ENCODE measurements at regions not wholly inside any gene's neighbourhood (a gene's known extent, or its start where the extent isn't known, plus 50 kb on each side); places are given as distances from the start of the nearest gene placed in this dataset.

DNA sequence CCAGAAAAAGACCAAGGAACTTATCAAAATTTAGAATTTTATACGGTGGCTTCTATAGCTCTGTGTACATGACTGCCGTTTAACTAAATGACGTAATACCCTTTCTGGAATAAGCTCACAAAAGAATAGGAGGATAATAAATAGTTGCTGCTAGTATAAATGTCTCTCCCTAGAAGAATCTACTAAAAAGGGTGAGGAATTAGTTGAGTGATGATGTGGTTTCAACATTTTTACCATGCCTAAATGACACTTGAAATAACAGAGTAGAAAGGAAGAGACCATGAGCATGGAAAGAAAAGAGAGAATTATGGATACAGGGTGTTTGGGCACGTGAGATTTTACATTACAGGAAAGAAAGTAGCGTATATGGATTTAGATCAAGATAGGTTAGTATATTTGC, 231.1 kb downstream of the ARAP2 start:
- no peak for ATAC-seq

More for the DNA sequence above, 231.1 kb downstream of the ARAP2 start:
- Histone ChIP-seq H2AFZ (ENCODE audit: low read length) (no peak overlapping the region), H3K4me2 (ENCODE audit: low read length) (no peak overlapping the region), H3K9me3 (ENCODE audit: low read length) (no peaks in the 10 kb centered on the region), H3K36me3 (ENCODE audit: low read depth, low read length) (no peaks in the 10 kb centered on the region), H3K79me2 (ENCODE audit: low read length) (no peaks in the 10 kb centered on the region), H3K27ac (ENCODE audit: low read length) (no peak overlapping the region), H3K27me3 (ENCODE audit: low read length) (no peaks in the 10 kb centered on the region), H4K20me1 (ENCODE audit: low read length) (no peaks in the 10 kb centered on the region), H3K4me3 (ENCODE audit: low read length) (no peak overlapping the region), H3K9ac (ENCODE audit: low read length) (no peak overlapping the region), H3K9me2 (replicated peaks; ENCODE audit: low read length) (no peaks in the 10 kb centered on the region), H3K4me1 (ENCODE audit: insufficient read depth, low read length) (no peaks in the 10 kb centered on the region), H3F3A (ENCODE audit: low read length, unreplicated experiment) (no peaks in the 10 kb centered on the region)
- DNase-seq, result no peak
- intact Hi-C loops (cut with micrococcal nuclease), result no loop called here
- ChIA-PET CTCF (no interaction called here), POLR2A (ENCODE audit: unreplicated experiment) (no interaction called here)
- BruUV-seq (replicated peaks), result no TSS peak
- TF ChIP-seq, protein P1, sequence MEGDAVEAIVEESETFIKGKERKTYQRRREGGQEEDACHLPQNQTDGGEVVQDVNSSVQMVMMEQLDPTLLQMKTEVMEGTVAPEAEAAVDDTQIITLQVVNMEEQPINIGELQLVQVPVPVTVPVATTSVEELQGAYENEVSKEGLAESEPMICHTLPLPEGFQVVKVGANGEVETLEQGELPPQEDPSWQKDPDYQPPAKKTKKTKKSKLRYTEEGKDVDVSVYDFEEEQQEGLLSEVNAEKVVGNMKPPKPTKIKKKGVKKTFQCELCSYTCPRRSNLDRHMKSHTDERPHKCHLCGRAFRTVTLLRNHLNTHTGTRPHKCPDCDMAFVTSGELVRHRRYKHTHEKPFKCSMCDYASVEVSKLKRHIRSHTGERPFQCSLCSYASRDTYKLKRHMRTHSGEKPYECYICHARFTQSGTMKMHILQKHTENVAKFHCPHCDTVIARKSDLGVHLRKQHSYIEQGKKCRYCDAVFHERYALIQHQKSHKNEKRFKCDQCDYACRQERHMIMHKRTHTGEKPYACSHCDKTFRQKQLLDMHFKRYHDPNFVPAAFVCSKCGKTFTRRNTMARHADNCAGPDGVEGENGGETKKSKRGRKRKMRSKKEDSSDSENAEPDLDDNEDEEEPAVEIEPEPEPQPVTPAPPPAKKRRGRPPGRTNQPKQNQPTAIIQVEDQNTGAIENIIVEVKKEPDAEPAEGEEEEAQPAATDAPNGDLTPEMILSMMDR (conservative IDR thresholded peaks at IDR 0.05; ENCODE audit: low read depth, low read length), result no peak
- TF ChIP-seq EZH2 (IDR thresholded peaks at IDR 0.05; ENCODE audit: low read length, unreplicated experiment) (no peak), EZH2phosphoT487 (IDR thresholded peaks at IDR 0.05; ENCODE audit: borderline replicate concordance, low read length) (no peak)
